ENCODE measurements at regions not wholly inside any gene's neighbourhood (a gene's known extent, or its start where the extent isn't known, plus 50 kb on each side); places are given as distances from the start of the nearest gene placed in this dataset.

- POLR2A ChIA-PET = no interaction called here
- TF ChIP-seq TP53 (CRISPR knock-in tag; IDR thresholded peaks at IDR 0.05) = no peak
- no peak for TF ChIP-seq MAX (IDR thresholded peaks at IDR 0.05)
- no peak for TF ChIP-seq HDAC2 (IDR thresholded peaks at IDR 0.05)
- Histone ChIP-seq H3K4me2 (no peak overlapping the region), H3K27ac (no peak overlapping the region), H3K9me3 (peaks cover 8% of the 10 kb centered on the region; the same call in 1 of the 3 replicates), H3K4me3 (no peak overlapping the region), H3K4me1 (no peaks in the 10 kb centered on the region)
- no peak for ATAC-seq
- CTCF ChIA-PET = no interaction called here
- no peak for DNase-seq (ENCODE audit: low read depth in 1 of 2, low spot score in 1 of 2)
- 4% methylated on average over 2 of the region's 2 CpGs for WGBS (ENCODE audit: missing lambda C conversion rate)
- FAIRE-seq = no peak
Observed at GRCh38 chr9:11676821-11677220, 1016.4 kb upstream of the TYRP1 start.

- ChIA-PET POLR2A (no interaction called here), CTCF (no interaction called here)
- TF ChIP-seq, protein P1, sequence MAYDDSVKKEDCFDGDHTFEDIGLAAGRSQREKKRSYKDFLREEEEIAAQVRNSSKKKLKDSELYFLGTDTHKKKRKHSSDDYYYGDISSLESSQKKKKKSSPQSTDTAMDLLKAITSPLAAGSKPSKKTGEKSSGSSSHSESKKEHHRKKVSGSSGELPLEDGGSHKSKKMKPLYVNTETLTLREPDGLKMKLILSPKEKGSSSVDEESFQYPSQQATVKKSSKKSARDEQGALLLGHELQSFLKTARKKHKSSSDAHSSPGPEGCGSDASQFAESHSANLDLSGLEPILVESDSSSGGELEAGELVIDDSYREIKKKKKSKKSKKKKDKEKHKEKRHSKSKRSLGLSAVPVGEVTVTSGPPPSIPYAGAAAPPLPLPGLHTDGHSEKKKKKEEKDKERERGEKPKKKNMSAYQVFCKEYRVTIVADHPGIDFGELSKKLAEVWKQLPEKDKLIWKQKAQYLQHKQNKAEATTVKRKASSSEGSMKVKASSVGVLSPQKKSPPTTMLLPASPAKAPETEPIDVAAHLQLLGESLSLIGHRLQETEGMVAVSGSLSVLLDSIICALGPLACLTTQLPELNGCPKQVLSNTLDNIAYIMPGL (CRISPR knock-in tag; IDR thresholded peaks at IDR 0.05; ENCODE audit: borderline replicate concordance) = no peak
- TF ChIP-seq EHF (CRISPR knock-in tag; IDR thresholded peaks at IDR 0.05) = no peak
- TF ChIP-seq KDM1A (IDR thresholded peaks at IDR 0.05; ENCODE audit: low read depth) = no peak
- no peak for TF ChIP-seq E2F6 (IDR thresholded peaks at IDR 0.05; ENCODE audit: borderline replicate concordance, low read depth)
- TF ChIP-seq KDM5A (IDR thresholded peaks at IDR 0.05) = no peak
- no peak for TF ChIP-seq POLR2A (IDR thresholded peaks at IDR 0.05; ENCODE audit: low read length)
- TF ChIP-seq ESRRA (IDR thresholded peaks at IDR 0.05; ENCODE audit: borderline replicate concordance, low read length) = no peak
- no peak for TF ChIP-seq MYC (IDR thresholded peaks at IDR 0.05; ENCODE audit: borderline replicate concordance, low read length)
- no peak for TF ChIP-seq CHD4 (IDR thresholded peaks at IDR 0.05; ENCODE audit: borderline replicate concordance)
- TF ChIP-seq BHLHE40 (IDR thresholded peaks at IDR 0.05; ENCODE audit: low read depth, low read length) = no peak
- no peak for TF ChIP-seq JUN (IDR thresholded peaks at IDR 0.05)
- no peak for TF ChIP-seq HOXB13 (CRISPR knock-in tag; IDR thresholded peaks at IDR 0.05; ENCODE audit: low read depth)
- TF ChIP-seq NFE2L2 (conservative IDR thresholded peaks at IDR 0.05; ENCODE audit: low read length) = no peak
- TF ChIP-seq, protein P2, sequence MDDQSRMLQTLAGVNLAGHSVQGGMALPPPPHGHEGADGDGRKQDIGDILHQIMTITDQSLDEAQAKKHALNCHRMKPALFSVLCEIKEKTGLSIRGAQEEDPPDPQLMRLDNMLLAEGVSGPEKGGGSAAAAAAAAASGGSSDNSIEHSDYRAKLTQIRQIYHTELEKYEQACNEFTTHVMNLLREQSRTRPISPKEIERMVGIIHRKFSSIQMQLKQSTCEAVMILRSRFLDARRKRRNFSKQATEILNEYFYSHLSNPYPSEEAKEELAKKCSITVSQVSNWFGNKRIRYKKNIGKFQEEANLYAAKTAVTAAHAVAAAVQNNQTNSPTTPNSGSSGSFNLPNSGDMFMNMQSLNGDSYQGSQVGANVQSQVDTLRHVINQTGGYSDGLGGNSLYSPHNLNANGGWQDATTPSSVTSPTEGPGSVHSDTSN (IDR thresholded peaks at IDR 0.05) = no peak
- Histone ChIP-seq H3K9me3 (no peaks in the 10 kb centered on the region), H3K27ac (no peak overlapping the region), H3K4me2 (no peak overlapping the region), H3K4me1 (no peaks in the 10 kb centered on the region), H3K4me3 (no peak overlapping the region)
- FAIRE-seq (no peak), DNase-seq (ENCODE audit: low read depth in 1 of 2, low spot score in 1 of 2) (no peak), ATAC-seq (no peak)
Observed at GRCh38 chr9:11686733-11687132, 1006.5 kb upstream of the TYRP1 start.

DNA sequence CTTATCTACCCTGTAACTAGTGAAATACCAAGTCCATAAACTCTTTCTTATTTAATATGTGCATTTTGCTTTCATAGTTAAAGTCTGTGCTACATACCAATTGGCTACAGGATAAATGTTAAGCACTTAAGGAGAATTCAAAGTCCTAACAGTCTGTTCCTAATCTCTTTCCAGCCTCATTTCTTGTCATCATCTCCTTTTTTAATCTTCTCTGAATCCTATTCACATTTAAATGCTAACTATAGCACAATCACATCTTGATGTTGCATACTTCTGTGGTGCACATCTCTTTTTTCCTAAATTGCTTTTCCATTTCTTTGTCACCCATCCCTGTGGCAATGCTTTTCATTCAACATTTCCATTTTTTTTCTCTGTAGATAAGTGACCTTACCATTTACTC is 996.1 kb upstream of the TYRP1 start:
- DNase-seq (ENCODE audit: low read depth in 1 of 2, low spot score in 1 of 2) (no peak), FAIRE-seq (no peak), ATAC-seq (no peak)
- POLR2A ChIA-PET = no interaction called here
- CTCF ChIA-PET = no interaction called here
- H3K27ac ChIP-seq = no peak overlapping the region
- H3K4me3 ChIP-seq = no peak overlapping the region
- no peaks in the 10 kb centered on the region for H3K4me1 ChIP-seq
- no peak overlapping the region for H3K4me2 ChIP-seq
- peaks cover 3% of the 10 kb centered on the region; the same call in 1 of the 3 replicates for H3K9me3 ChIP-seq
- TF ChIP-seq GATA3 (IDR thresholded peaks at IDR 0.05; ENCODE audit: borderline replicate concordance) (no peak), NR3C1 (IDR thresholded peaks at IDR 0.05) (no peak), RFX5 (IDR thresholded peaks at IDR 0.05) (no peak), CHD2 (IDR thresholded peaks at IDR 0.05; ENCODE audit: low read length, partially characterized antibody) (no peak), SMC3 (IDR thresholded peaks at IDR 0.05) (no peak), KDM5A (IDR thresholded peaks at IDR 0.05) (no peak), ZSCAN20 (CRISPR knock-in tag; IDR thresholded peaks at IDR 0.05) (no peak), EP300 (IDR thresholded peaks at IDR 0.05) (no peak), ESRRA (IDR thresholded peaks at IDR 0.05; ENCODE audit: borderline replicate concordance, low read length) (no peak), ATOH8 (CRISPR knock-in tag; IDR thresholded peaks at IDR 0.05; ENCODE audit: low read depth) (no peak), CEBPB (IDR thresholded peaks at IDR 0.05) (no peak), MAX (IDR thresholded peaks at IDR 0.05) (no peak), HDAC2 (IDR thresholded peaks at IDR 0.05) (no peak), MYC (IDR thresholded peaks at IDR 0.05; ENCODE audit: borderline replicate concordance, low read length) (no peak), BHLHE40 (IDR thresholded peaks at IDR 0.05; ENCODE audit: low read depth, low read length) (no peak), JUNB (IDR thresholded peaks at IDR 0.05) (no peak)
- TF ChIP-seq, protein P3, sequence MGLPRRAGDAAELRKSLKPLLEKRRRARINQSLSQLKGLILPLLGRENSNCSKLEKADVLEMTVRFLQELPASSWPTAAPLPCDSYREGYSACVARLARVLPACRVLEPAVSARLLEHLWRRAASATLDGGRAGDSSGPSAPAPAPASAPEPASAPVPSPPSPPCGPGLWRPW (IDR thresholded peaks at IDR 0.05) = no peak

Data from A549 (cell line).